IMR-90 (cell line): ENCODE measurements at regions not wholly inside any gene's neighbourhood (a gene's known extent, or its start where the extent isn't known, plus 50 kb on each side); places are given as distances from the start of the nearest gene placed in this dataset.

ENCODE experiments used
- ATAC-seq: fragments of 200-7000 bp; cut with Tn5 transposase; 2 replicates; pipeline ENCODE4 v1.9.1; 2020; ENCODE audit warnings: low read depth, mild to moderate bottlenecking, moderate library complexity
- BruUV-seq: library from RNA; stranded (reverse); fragments of 400-500 nt; replicated peaks from 2 replicates; lab custom pipeline; 2021; lab: Mats Ljungman, UMichigan
- CTCF ChIA-PET: fragments of 300-600 bp; formaldehyde crosslinking; extraction: SDS; loops from one replicate; lab custom pipeline; 2021; ENCODE audit warnings: antibody characterized with exemption; lab: Yijun Ruan, JAX
- POLR2A ChIA-PET: fragments of 300-600 bp; sonication (Branson Sonifier 250); formaldehyde crosslinking; loops from one replicate; lab custom pipeline; 2022; ENCODE audit warnings: antibody characterized with exemption; ENCODE audit not compliant: unreplicated experiment; lab: Charles Lee
- DNase-seq: peaks from one replicate; pipeline ENCODE4 v3.0.0; 2013
- H2AFZ ChIP-seq: replicated peaks from 2 replicates; pipeline ENCODE3; 2013; ENCODE audit warnings: low read length, mild to moderate bottlenecking; ENCODE audit not compliant: poor library complexity
- H2AK5ac ChIP-seq: 2 replicates; pipeline ENCODE4 v1.6.1; 2013; ENCODE audit warnings: low read depth, low read length, inconsistent platforms
- H2AK9ac ChIP-seq: replicated peaks from 2 replicates; pipeline ENCODE3; 2013; ENCODE audit warnings: mild to moderate bottlenecking, low read depth, low read length, moderate library complexity; ENCODE audit not compliant: poor library complexity
- H2BK120ac ChIP-seq: 2 replicates; pipeline ENCODE4 v1.6.1; 2013; ENCODE audit warnings: low read depth, low read length, inconsistent platforms
- H2BK15ac ChIP-seq: 3 replicates; pipeline ENCODE4 v1.6.1; 2013; ENCODE audit warnings: low read depth, low read length, inconsistent platforms
- H2BK20ac ChIP-seq: 2 replicates; pipeline ENCODE4 v1.6.1; 2013; ENCODE audit warnings: low read depth, mild to moderate bottlenecking, inconsistent platforms, low read length, moderate library complexity
- H2BK5ac ChIP-seq: 2 replicates; pipeline ENCODE4 v1.6.1; 2013; ENCODE audit warnings: mild to moderate bottlenecking, low read depth, low read length, inconsistent platforms; ENCODE audit not compliant: poor library complexity, severe bottlenecking
- H3K14ac ChIP-seq: replicated peaks from 2 replicates; pipeline ENCODE4 v1.6.1; 2013; ENCODE audit warnings: low read depth, low read length, inconsistent platforms
- H3K18ac ChIP-seq: 2 replicates; pipeline ENCODE4 v1.6.1; 2013; ENCODE audit warnings: low read depth, low read length, control low read depth
- H3K23ac ChIP-seq: 2 replicates; pipeline ENCODE4 v1.6.1; 2013; ENCODE audit warnings: low read depth, low read length, inconsistent platforms
- H3K27ac ChIP-seq: 2 replicates; pipeline ENCODE4 v1.5.1; 2013; ENCODE audit warnings: mild to moderate bottlenecking, control low read depth, low read length; ENCODE audit not compliant: insufficient read depth
- H3K27me3 ChIP-seq: 2 replicates; pipeline ENCODE4 v1.6.1; 2013; ENCODE audit warnings: low read length; ENCODE audit not compliant: control insufficient read depth, insufficient read depth
- H3K36me3 ChIP-seq: 2 replicates; pipeline ENCODE4 v1.6.1; 2013; ENCODE audit warnings: low read length, mixed read lengths; ENCODE audit not compliant: control insufficient read depth, insufficient read depth
- H3K4ac ChIP-seq: 2 replicates; pipeline ENCODE4 v1.6.1; 2013; ENCODE audit warnings: low read depth, low read length, inconsistent platforms
- H3K4me1 ChIP-seq: 2 replicates; pipeline ENCODE4 v1.6.1; 2013; ENCODE audit warnings: low read length, mixed read lengths; ENCODE audit not compliant: control insufficient read depth, insufficient read depth
- H3K4me2 ChIP-seq: 2 replicates; pipeline ENCODE4 v1.6.1; 2013; ENCODE audit warnings: low read depth, mild to moderate bottlenecking, control low read depth, low read length, moderate library complexity
- H3K4me3 ChIP-seq: 2 replicates; pipeline ENCODE4 v1.5.1; 2013; ENCODE audit warnings: low read depth, mild to moderate bottlenecking, control low read depth, low read length, moderate library complexity; ENCODE audit not compliant: insufficient read depth
- H3K56ac ChIP-seq: 2 replicates; pipeline ENCODE4 v1.6.1; 2013; ENCODE audit warnings: low read length, inconsistent platforms; ENCODE audit not compliant: insufficient read depth; ENCODE audit errors: extremely low read depth
- H3K79me1 ChIP-seq, 2 experiments: 2 replicates each; pipeline ENCODE4 v1.6.1; 2013; ENCODE audit warnings: low read length in 2 of 2, inconsistent platforms in 1 of 2, low read depth in 1 of 2
- H3K9ac ChIP-seq: 2 replicates; pipeline ENCODE4 v1.6.1; 2013; ENCODE audit warnings: low read depth, low read length, control low read depth
- H3K9me1 ChIP-seq: 2 replicates; pipeline ENCODE4 v1.6.1; 2013; ENCODE audit warnings: low read length, inconsistent platforms; ENCODE audit not compliant: insufficient read depth
- H3K9me3 ChIP-seq: 2 replicates; pipeline ENCODE4 v1.6.1; 2013; ENCODE audit warnings: low read length; ENCODE audit not compliant: control insufficient read depth, insufficient read depth
- H4K20me1 ChIP-seq: 2 replicates; pipeline ENCODE4 v1.6.1; 2013; ENCODE audit warnings: low read length, inconsistent platforms; ENCODE audit not compliant: insufficient read depth
- H4K5ac ChIP-seq: 2 replicates; pipeline ENCODE4 v1.6.1; 2013; ENCODE audit warnings: mild to moderate bottlenecking, low read depth, low read length, control low read depth
- H4K8ac ChIP-seq, 2 experiments: 2 replicates each; pipeline ENCODE4 v1.6.1; 2013; ENCODE audit warnings: low read depth in 2 of 2, low read length in 2 of 2, control low read depth in 1 of 2, inconsistent platforms in 1 of 2
- H4K91ac ChIP-seq: 2 replicates; pipeline ENCODE4 v1.6.1; 2013; ENCODE audit warnings: low read depth, low read length, inconsistent platforms; ENCODE audit not compliant: insufficient read depth
- BHLHE40 ChIP-seq: fragments of 150-350 bp; IDR thresholded peaks from 2 replicates; pipeline ENCODE4 v1.6.1; 2016; ENCODE audit warnings: mild to moderate bottlenecking, low read depth, low read length
- CEBPB ChIP-seq: IDR thresholded peaks from 2 replicates; pipeline ENCODE4 v1.6.1; 2012; ENCODE audit warnings: low read depth, low read length, improper control_type of control experiment
- CHD1 ChIP-seq: IDR thresholded peaks from 2 replicates; pipeline ENCODE4 v1.6.1; 2012; ENCODE audit warnings: low read depth, low read length, improper control_type of control experiment
- CTCF ChIP-seq: conservative IDR thresholded peaks from 2 replicates; pipeline ENCODE4 v1.5.1; 2012; ENCODE audit warnings: mild to moderate bottlenecking, low read depth, low read length, improper control_type of control experiment
- ELK1 ChIP-seq: fragments of 150-350 bp; IDR thresholded peaks from 2 replicates; pipeline ENCODE4 v1.6.1; 2016; ENCODE audit warnings: low read depth, mild to moderate bottlenecking, low read length, moderate library complexity, borderline replicate concordance
- FOS ChIP-seq: fragments of 150-350 bp; IDR thresholded peaks from 2 replicates; pipeline ENCODE4 v1.6.1; 2016; ENCODE audit warnings: low read depth, low read length
- MAFK ChIP-seq: IDR thresholded peaks from 2 replicates; pipeline ENCODE4 v1.6.1; 2012; ENCODE audit warnings: low read depth, low read length, improper control_type of control experiment
- MAZ ChIP-seq: IDR thresholded peaks from 2 replicates; pipeline ENCODE4 v1.6.1; 2012; ENCODE audit warnings: low read depth, mild to moderate bottlenecking, low read length, improper control_type of control experiment, moderate library complexity, borderline replicate concordance
- MXI1 ChIP-seq: IDR thresholded peaks from 2 replicates; pipeline ENCODE4 v1.6.1; 2012; ENCODE audit warnings: low read depth, mild to moderate bottlenecking, low read length, moderate library complexity, borderline replicate concordance
- NFE2L2 ChIP-seq: fragments of 150-350 bp; IDR thresholded peaks from 2 replicates; pipeline ENCODE4 v1.6.1; 2016; ENCODE audit warnings: low read depth, mild to moderate bottlenecking, low read length
- POLR2A ChIP-seq: IDR thresholded peaks from 2 replicates; pipeline ENCODE4 v1.6.1; 2012; ENCODE audit warnings: mild to moderate bottlenecking, low read depth, low read length
- RAD21 ChIP-seq: IDR thresholded peaks from 2 replicates; pipeline ENCODE4 v1.6.1; 2012; ENCODE audit warnings: low read length, improper control_type of control experiment
- RCOR1 ChIP-seq: IDR thresholded peaks from 2 replicates; pipeline ENCODE4 v1.6.1; 2012; ENCODE audit warnings: mild to moderate bottlenecking, low read length, improper control_type of control experiment; ENCODE audit not compliant: insufficient replicate concordance
- RFX5 ChIP-seq: IDR thresholded peaks from 2 replicates; pipeline ENCODE4 v1.8.0; 2012; ENCODE audit warnings: low read depth, mild to moderate bottlenecking, low read length, moderate library complexity
- SMC3 ChIP-seq: fragments of 150-350 bp; IDR thresholded peaks from 2 replicates; pipeline ENCODE4 v1.6.1; 2016; ENCODE audit warnings: low read depth, mild to moderate bottlenecking, antibody characterized with exemption, low read length, moderate library complexity
- USF2 ChIP-seq: fragments of 150-350 bp; IDR thresholded peaks from 2 replicates; pipeline ENCODE4 v1.6.1; 2017; ENCODE audit warnings: mild to moderate bottlenecking, antibody characterized with exemption, low read length, low read depth
- WGBS, 2 experiments: methylation state at CpG; one replicate each; pipeline versions ENCODE4 v1.1.5 to v1.1.7; 2013; ENCODE audit warnings: missing lambda C conversion rate in 2 of 2; ENCODE audit not compliant: insufficient read length in 1 of 2; ENCODE audit errors: extremely low coverage in 2 of 2; 5-methylcytosine and 5-hydroxymethylcytosine counted together
- dilution Hi-C: fragments of 300-500 bp; cut with HindIII; formaldehyde crosslinking; loops from one replicate; pipeline ENCODE4 v1.14.3; 2018; ENCODE audit warnings: low sequenced_read_pairs; ENCODE audit not compliant: unreplicated experiment
- in situ Hi-C: fragments of 300-500 bp; cut with MboI; formaldehyde crosslinking; loops from 3 replicates; pipeline ENCODE4 v1.14.3; 2019; ENCODE audit warnings: low sequenced_read_pairs, inconsistent platforms, mixed read lengths
- intact Hi-C: fragments of 100-400 bp; cut with micrococcal nuclease; formaldehyde crosslinking; loops from 2 replicates; pipeline ENCODE4 v1.10.0; 2022

GRCh38 chr7:101743995-101744360 lies 73.4 kb upstream of the CUX1 start:
- Histone ChIP-seq H2AFZ (peak overlapping the region; percentile 85), H2BK20ac (no peak overlapping the region), H3K79me1 (no peaks in the 10 kb centered on the region), H3K27ac (no peak overlapping the region), H3K9me3 (no peaks in the 10 kb centered on the region), H3K9ac (no peak overlapping the region), H3K18ac (no peak overlapping the region), H4K5ac (no peak overlapping the region), H3K56ac (no peak overlapping the region), H3K27me3 (peaks cover 38% of the 10 kb centered on the region), H3K9me1 (no peaks in the 10 kb centered on the region), H3K36me3 (no peaks in the 10 kb centered on the region), H2BK5ac (no peak overlapping the region), H3K4me3 (no peak overlapping the region), H3K14ac (no peak overlapping the region), H3K23ac (no peak overlapping the region), H2AK9ac (no peak overlapping the region), H3K4me1 (peaks cover 3% of the 10 kb centered on the region; the same call in 1 of the 2 replicates), H2BK15ac (no peak overlapping the region), H3K4me2 (peak overlapping the region; percentile 62; the same call in 1 of the 2 replicates), H2BK120ac (no peak overlapping the region), H4K91ac (no peak overlapping the region), H3K4ac (no peak overlapping the region), H2AK5ac (0 out of 2 replicates have a peak overlapping the region, but pooled peaks have one; percentile 1), H4K20me1 (no peaks in the 10 kb centered on the region), H4K8ac (no peak overlapping the region)
- dilution Hi-C loops (no loop called here), in situ Hi-C loops (no loop called here), intact Hi-C loops (loop anchor here (2.0 kb wide), 1 partner anchor 71 kb away; no protein-coding TSS in a partner anchor)
- ATAC-seq (no peak), DNase-seq (no peak)
- WGBS, 2 experiments: 75% methylated on average over 4 of the region's 12 CpGs; no CpG with 5 or more reads in 1 of the 2 experiments
- no TSS peak for BruUV-seq
- no peak for TF ChIP-seq SMC3
- no peak for TF ChIP-seq CTCF
- no peak for TF ChIP-seq MXI1
- TF ChIP-seq ELK1: no peak
- no peak for TF ChIP-seq MAZ
- no peak for TF ChIP-seq RCOR1
- no peak for TF ChIP-seq BHLHE40
- TF ChIP-seq RAD21: no peak
- no peak for TF ChIP-seq FOS
- no peak for TF ChIP-seq CEBPB
- TF ChIP-seq MAFK: no peak
- no peak for TF ChIP-seq NFE2L2
- no peak for TF ChIP-seq POLR2A
- TF ChIP-seq USF2: no peak
- no peak for TF ChIP-seq RFX5
- no peak for TF ChIP-seq CHD1
- CTCF ChIA-PET: interaction anchor here (0.5 to 2.5 kb wide), 3 partner anchors 11 to 492 kb away, joined by 3 to 11 read pairs (median 6); no protein-coding TSS in a partner anchor
- POLR2A ChIA-PET: no interaction called here
